Brain pericyte (primary cell): ENCODE measurements at regions not wholly inside any gene's neighbourhood (a gene's known extent, or its start where the extent isn't known, plus 50 kb on each side); places are given as distances from the start of the nearest gene placed in this dataset.
"Not testable (repeated sequence)": the region's sequence is repeated elsewhere in the genome, so short reads cannot be mapped to it uniquely, and the experiment has no call there.

Experiments
- DNase-seq: peaks from one replicate; pipeline ENCODE4 v3.0.0-alpha.2; 2012; ENCODE audit warnings: low read depth, low spot score

DNA sequence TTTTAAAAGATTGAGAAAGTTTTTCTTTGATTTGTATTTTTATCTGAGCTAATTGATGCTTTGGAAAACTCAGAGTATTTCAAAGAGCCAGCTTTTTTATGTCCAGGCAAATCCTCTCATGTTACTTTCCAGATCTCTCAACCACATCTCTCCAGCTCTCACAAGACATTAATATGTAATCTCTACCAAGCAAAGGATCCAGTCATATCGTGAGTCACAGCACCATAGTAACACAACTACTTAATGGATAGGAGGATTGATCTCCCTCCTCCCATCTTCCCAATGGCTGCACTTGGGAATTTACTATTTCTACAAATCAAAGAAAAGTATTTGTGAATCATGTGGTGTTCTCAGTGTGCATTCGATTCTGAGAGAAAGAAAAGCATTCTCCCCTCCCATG, 63.3 kb downstream of the POU4F1 start:
- no peak for DNase-seq

DNA sequence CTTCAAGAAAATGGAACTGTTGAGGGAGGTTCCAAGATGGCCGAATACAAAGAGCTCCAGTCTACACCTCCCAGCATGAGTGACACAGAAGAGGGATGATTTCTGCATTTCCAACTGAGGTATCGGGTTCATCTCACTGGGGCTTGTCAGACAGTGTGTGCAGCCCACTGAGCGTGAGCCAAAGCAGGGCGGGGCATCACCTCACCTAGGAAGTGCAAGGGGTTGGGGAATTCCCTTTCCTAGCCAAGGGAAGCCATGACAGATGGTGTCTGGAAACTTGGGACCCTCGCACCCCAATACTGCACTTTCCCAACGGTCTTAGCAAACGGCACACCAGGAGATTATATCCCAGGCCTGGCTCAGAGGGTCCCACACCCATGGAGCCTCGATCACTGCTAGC, 77.3 kb downstream of the POU4F1 start:
- not testable (repeated sequence) for DNase-seq

DNA sequence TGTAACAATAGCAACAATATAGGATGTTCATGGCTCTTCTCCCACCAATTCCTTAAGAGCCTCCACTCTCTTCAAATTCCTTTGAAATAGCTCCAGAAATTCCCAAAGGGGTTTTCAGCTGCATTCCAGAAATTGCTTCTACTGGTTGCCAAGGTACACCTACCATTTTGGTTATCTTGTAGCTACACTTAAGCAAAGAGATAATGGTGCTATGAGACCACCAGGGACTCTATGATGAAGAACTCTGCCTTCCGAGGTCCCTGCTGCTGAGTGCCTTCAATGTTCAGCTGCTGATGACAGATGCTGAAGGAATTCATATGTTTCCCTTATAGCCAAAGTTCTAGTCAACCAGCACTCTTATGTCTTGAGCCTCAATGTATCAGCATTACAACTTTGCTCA, 78.4 kb downstream of the POU4F1 start:
- no peak for DNase-seq

DNA sequence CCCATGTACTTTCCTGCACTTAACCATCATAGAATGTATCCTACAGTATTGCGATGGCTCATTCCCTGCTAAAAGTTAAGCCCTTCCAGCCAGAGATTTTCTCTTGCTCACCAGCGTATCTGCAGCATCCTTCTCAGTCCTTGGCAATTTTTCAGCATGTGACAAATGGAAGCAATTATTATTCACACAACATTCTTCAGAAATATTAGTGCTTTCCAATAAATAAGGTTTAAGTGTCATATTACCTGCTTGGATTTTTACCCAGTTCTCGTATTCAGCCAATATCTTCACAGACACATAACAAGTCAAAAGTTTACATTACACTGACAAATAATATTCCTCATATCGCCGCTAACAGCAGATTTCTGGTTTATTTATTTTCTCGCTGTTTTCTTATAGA, 82.3 kb downstream of the POU4F1 start:
- no peak for DNase-seq

DNA sequence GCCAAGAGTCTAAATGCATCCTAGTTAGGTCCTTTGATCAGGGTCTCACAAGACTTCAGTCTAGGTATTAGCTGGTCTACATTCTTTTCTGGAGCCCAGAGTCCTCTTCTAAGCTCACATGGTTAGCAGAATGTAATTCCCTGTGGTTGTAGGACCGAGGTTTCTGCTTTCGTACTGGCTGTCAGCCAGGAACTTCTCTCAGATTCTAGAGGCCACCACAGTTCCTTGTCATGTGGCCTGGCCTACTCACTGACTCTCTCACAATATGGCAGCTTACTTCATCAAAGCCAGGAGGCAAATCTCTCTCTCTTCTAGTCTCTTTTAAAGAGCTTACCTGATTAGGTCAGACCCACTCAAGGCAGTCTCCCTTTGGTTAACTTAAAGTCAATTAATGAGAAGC, 82.9 kb downstream of the POU4F1 start:
- DNase-seq: no peak

DNA sequence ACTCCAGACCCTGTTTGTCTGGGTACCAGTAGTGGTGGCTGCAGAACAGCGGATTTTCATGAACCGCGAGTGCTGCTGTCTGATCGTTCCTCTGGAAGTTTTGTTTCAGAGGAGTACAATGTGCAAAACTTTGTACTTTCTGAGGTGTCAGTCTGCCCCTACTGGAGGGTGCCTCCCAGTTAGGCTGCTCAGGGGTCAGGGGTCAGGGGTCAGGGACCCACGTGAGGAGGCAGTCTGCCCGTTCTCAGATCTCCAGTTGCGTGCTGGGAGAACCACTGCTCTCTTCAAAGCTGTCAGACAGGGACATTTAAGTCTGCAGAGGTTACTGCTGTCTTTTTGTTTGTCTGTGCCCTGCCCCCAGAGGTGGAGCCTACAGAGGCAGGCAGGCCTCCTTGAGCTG, 84.9 kb downstream of the POU4F1 start:
- not testable (repeated sequence) for DNase-seq

DNA sequence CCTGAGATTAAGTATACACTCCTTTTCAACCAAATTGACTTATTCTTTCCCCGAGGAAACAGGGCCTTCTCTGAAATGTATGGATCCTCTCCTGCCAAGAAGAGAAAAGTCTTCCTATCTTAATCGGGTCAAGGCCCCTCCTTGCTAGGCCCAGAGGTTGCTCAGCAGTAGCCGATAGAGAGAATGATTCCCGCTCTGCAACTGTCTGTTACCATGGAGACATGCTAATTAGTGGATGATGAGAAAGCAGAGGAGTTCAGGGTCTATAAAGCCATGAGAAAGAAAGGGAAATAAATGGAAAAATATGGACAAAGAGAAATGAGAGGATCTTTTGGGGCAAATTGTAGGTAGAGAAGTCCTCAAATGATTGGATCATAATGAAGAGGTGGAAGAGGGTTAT, 103.5 kb downstream of the POU4F1 start:
- DNase-seq: no peak

DNA sequence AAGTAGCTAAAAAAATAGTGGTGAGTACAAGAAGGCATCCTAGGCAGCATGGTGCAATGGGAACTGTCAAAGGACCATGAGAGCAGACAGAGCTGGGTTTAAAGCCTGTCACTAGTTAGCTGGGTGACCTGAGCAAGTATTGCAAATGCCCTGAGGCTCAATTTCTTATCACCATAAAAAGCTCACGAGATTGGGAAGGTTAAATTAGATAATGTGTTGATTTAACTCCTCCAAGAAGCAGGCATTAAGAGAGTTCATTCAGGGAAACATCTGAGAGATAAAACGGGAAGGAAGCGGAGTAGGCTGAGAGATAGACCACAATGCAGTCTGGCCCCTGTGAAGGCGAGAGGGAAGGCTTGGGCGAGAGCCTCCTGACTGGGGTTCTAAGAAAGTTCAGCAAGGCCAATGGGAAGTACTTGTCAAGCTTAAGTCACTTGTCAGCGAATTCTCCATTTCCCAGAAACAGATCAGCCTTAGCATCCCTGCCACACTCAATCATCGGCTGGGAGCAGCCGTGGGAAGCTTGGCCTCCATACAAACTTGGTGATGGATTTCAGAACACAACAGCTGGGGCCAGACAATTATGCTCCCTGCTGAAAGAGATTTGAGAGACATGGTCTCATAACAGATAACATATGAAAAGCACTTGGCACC, 105.5 kb downstream of the POU4F1 start:
- no peak for DNase-seq

DNA sequence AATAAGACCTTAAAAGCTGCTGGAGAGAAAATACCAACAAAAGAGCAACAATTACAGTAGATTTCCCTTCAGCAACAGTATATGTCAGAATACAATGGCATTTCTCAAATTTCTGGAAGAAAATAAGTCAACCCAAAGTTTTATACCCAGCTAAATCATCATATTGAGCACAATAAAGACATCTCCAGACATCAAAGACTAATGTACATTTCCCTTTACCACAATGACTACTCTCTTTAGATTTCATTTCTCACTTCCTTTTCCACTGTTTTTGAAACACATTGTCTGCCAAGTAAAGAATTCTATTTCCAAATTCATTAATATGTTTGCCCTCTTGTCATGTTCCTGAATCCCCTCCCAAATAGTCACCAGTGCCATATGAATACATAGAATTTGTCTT, 111.4 kb downstream of the POU4F1 start:
- no peak for DNase-seq

DNA sequence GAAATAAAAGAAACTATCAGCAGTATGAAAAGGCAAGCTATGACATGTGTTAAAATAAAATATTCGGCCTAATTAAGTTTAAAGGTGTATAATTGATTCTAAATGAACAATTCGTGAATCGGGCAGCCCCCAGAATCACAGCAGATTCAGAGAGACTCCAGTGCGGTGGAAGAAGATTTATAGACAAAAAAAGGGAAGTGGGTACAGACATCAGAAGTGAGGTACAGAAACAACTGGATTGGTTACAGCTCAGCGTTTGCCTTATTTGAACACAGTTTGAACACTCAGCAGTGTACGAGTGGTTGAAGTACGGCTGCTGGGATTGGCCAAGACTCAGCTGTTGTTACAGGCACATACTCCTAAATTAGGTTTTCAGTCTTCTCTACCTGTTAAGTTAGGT, 113.1 kb downstream of the POU4F1 start:
- not testable (repeated sequence) for DNase-seq

DNA sequence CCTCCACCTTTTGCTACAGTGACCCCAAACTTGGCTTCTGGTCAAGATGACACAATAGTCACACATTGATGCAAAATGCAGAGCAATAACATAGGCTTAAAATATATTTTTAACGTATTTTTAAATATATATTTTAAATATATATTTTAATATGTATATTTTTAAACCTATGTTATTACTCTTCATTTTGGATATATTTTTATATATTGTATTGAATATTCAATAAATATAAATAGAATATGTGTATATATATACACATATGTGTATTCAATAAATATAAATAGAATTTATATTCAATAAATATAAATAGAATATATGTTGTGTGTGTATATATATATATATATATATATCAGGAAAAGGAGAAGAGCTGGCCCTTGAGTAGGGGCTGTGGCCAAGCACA, 115.6 kb downstream of the POU4F1 start:
- no peak for DNase-seq

DNA sequence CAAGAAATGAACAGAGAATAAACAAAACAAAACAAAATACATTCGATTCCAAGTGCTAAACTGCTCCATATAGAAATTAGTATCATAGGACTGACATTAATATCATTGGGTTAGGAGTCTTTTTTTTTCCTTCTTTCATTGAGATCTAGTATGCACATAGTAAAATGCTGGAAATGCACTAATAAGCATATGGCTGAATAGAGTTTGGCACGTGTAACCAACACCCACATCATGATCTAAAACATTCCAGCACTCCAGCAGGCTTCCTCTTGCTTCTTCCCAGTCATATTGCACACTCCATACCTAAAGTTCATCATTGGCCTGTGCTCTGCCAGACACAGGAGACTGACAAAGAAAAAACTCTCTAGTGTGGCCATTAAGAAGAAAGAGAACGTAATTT, 117.5 kb downstream of the POU4F1 start:
- no peak for DNase-seq

DNA sequence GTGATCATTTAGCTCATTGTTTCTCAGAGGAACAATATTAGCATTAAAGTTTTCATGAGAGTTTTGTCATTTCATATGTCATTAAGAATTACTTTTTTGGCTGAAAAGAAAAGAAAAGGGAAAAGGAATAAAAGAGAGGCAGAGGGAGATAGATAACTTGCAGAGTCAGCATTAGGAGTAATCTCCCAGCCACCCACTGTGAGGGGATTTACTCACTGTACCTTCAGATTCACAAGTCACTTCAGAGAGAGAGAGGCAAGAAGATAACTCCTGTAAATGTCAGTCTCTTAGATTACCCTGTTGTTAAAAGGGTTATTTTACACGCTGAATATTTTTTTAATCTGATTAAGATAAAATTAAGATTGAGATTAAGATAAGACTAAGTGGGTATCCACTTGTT, 125.2 kb downstream of the POU4F1 start:
- DNase-seq: no peak

DNA sequence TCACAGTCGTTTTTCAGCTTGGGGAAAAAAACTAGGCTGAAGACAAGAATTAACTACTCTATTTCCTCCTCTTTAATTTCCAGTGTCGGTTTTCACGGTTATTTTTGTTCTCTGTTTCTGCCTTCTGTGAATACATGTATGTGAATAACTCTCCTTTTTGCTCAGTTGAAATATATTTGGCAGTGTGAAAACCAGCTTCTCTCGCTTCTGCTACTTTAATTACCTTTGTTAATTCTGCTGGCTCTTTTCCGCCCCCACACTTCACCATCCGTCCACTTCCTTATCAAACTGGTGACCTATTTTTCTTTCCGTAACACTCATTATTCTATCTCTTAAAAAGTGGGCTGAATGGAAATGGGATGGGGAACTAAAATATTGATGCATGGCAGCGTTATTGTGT, 126.4 kb downstream of the POU4F1 start:
- DNase-seq: no peak

DNA sequence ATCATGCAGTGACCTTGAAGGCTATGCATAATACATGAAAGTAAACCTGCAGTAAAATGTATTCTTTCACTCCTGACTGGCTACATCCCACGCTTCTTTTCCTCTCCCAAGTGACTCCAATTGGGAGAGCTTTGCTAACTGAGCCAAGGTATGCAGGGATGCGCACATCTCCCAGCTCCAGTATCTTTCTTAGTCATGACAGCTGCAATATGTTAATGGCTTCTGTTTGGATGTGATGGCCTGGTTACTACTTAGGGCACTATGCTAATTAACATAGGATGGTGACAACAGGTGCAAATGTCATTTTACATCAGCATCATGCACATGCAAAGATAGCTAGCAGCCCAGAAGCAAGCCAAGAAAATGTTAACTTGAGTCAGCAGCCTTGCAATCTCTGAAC, 134.7 kb downstream of the POU4F1 start:
- no peak for DNase-seq

DNA sequence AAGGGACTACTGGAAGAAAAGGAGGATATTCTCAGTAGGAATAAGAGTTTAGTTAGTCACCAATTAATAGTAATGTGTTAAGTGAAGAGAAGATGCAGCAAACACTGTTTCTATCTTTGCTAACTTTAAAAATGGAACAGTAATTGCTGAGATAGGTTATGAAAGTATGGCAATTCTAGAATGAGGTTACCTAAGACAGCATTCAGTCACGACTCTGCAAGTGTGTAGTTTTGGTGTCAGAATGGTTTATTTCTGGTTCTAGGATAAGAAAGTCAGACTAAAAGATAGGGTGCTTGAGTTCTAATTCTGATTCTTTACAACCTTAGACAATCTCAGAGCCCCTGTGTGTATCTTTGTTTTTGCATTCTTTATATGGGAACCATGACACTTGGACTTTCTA, 138.1 kb downstream of the POU4F1 start:
- no peak for DNase-seq

DNA sequence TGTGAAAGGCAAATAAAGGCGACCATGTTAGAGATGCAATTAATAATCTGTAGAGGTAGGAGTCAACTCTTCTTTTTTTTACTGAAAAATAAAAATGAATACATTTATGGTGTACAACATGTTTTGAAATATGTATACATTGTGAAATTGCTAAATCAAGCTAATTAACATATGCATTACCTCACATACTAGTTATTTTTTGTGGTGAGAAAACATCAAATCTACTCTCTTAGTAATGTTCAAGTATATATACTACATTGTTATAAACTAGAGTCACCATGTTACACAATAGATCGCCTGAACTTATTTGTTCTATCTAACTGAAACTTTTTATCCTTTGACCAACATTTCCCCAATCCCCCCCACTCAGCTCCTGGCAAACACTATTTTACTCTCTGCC, 143.2 kb downstream of the POU4F1 start:
- DNase-seq: no peak

DNA sequence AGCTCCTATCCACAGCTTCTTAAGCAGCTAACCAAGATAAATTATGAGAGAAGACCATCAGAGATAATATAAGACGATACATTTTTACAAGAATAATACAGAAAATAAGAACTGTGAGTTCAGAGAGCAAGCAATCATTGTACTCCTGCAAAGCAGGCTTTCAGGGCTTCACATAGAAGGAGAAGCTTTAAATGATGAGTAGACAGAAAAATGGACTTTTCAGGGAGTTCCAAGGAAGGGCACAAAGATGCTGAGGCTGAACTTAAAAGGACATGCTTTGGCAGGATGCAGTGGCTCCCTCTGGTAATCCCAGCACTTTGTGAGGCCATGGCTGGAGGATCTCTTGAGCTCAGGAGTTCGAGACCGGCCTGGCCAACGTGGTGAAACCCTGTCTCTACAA, 159.5 kb downstream of the POU4F1 start:
- no peak for DNase-seq

DNA sequence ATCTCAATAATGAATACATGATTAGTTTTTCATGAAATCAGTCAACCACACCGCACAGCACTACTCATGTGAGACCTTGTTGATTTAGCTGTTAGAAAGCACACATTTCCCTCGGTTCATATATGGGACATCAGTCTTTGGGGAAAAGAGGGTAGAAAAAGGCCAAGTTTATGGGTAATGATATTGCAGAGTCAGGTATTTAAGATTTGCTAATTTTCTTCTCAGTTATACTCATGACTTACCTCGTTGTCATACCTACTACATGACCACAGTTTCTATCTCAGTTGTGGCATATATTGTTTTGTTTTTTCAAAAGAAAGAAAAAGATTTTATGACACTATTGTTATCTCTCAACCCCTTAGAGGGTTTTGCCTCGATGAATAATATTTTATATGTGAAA, 165.6 kb downstream of the POU4F1 start:
- DNase-seq: no peak

DNA sequence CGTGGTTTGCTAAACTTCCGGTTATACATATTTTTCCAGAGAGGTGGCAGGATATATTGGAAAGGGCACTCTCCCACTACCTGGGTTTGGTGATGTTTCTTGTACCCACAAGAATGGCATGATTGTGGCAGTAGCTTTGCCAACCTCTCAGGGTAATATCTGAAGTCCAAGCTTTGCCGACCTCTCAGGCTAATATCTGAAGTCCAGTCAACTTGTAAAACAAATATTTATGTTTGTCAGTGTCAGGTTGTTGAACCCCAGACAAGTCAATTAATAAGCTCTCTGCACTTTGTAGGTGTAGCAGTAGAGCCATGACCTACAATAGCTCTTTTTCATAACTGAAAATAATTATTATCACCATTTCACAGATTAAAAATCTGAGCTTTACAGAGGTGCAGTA, 167.0 kb downstream of the POU4F1 start:
- DNase-seq: no peak

DNA sequence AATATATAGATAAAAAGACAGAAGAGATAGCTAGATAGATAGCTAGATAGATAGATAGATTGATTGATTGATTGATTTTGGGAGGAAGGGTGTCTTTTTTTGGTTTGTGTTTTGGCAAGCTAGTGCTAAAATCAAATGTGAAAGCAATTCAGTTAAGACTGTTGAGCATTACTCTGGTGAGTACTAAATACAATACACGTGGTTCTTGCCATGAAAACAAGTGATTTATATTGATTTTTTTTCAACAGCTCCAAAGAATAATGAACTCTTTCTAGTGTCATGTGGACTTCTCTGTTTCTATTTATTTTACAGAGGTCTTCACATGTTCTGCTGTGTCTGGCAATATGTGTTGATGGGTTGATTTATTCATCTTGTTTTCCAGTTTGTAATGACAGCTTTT, 172.0 kb downstream of the POU4F1 start:
- no peak for DNase-seq

DNA sequence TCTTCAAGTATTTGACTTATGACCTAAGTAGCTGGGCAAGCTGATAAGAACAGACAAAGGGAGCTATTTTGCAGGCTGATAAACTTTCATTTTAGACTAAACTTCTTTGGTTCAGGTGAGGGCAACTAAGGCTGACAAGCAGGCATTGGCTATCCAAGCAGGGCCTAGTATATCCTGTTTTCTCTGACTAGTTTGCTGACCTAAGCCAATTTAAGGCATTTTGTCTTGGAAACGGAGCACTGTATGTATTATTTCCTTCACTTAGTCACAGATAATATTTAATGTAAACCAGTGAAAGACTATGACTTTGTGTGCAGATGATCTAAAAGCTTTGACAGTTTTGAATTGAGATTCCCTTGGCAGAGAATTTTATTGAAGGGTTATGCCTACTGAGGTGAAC, 172.5 kb downstream of the POU4F1 start:
- no peak for DNase-seq

DNA sequence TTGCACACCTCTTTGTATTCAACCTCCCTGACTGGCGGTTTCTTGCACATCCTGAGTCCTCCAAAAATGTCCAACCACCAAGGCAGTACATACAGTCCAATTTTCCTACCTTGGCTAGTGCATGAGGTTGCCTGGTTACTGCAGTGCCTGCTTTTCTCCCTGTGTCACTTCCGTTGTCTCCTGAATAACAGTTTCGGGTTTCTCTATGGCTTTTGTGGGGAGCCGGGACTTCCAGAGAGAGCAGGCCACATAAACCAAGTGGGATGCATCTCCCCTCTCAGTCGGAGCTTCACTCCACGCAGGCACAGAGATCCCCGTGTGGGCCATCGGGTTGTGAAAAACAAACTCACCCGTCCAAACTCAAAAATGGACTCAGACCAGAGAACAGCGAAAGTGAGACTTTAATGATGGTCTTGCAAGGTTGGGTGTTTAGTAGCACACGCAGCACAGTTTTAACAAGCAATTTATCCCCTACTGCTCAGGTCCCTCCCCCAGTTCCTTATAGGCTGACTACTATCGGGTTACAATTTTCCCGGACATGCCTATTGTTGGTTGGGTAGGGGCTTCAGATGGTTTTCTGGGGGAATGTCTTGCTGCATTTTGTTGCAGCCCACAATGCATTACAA, 173.1 kb downstream of the POU4F1 start:
- no peak for DNase-seq

DNA sequence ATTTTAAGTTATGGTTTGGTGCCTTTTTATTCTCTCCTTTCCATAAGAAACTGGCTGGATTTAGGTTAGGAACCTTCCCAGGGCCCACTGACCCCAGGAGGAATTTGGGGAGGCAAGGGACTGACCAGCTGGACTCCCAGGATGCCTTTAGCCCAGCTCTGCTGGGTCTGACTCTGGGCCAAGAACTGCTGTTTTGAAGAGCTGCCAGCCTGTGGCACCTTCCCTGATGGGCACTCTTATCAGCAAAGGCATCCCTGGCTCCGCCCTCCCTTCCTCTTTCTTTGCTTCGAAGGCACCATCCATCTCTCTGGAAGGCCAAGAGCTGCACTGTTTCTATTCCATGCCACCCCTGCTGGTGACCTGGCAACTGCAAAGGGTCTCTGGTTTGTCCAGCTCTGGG, 174.7 kb downstream of the POU4F1 start:
- DNase-seq: no peak
